WTC11 (cell line): ENCODE measurements at regions not wholly inside any gene's neighbourhood (a gene's known extent, or its start where the extent isn't known, plus 50 kb on each side); places are given as distances from the start of the nearest gene placed in this dataset.

Experiments
- ATAC-seq: fragments of 200-7000 bp; cut with Tn5 transposase; 2 replicates; pipeline ENCODE4 v1.10.0; 2021; ENCODE audit warnings: mild to moderate bottlenecking, moderate library complexity
- CTCF ChIA-PET: fragments of 300-600 bp; sonication (Branson Sonifier 250); formaldehyde crosslinking; loops from one replicate; lab custom pipeline; 2021; ENCODE audit warnings: antibody characterized with exemption; lab: Charles Lee
- POLR2A ChIA-PET: fragments of 350-600 bp; sonication (Branson Sonifier 250); formaldehyde crosslinking; loops from one replicate; lab custom pipeline; 2021; ENCODE audit warnings: antibody characterized with exemption; lab: Charles Lee
- DNase-seq: peaks from one replicate; pipeline ENCODE4 v3.0.0; 2021; ENCODE audit warnings: low spot score
- H3K27ac Mint-ChIP-seq: 2 replicates; pipeline ENCODE4 v1.8.0; 2021; ENCODE audit warnings: mixed read lengths
- H3K27me3 Mint-ChIP-seq: 2 replicates; pipeline ENCODE4 v1.8.0; 2021; ENCODE audit warnings: low read depth, mild to moderate bottlenecking, moderate library complexity, mixed read lengths
- H3K36me3 Mint-ChIP-seq: 2 replicates; pipeline ENCODE4 v1.8.0; 2021; ENCODE audit warnings: mixed read lengths
- H3K4me1 Mint-ChIP-seq: 2 replicates; pipeline ENCODE4 v1.8.0; 2022; ENCODE audit warnings: mixed read lengths
- H3K4me3 Mint-ChIP-seq: 2 replicates; pipeline ENCODE4 v1.8.0; 2021; ENCODE audit warnings: mild to moderate bottlenecking, moderate library complexity, mixed read lengths
- H3K9me3 Mint-ChIP-seq: 2 replicates; pipeline ENCODE4 v1.8.0; 2021; ENCODE audit warnings: mixed read lengths
- EMX1 ChIP-seq: fragments of 250-450 bp; sonication (Bioruptor Pico); IDR thresholded peaks from 2 replicates; pipeline ENCODE4 v1.8.0; 2021; ENCODE audit warnings: mild to moderate bottlenecking
- GTF2I ChIP-seq: fragments of 250-450 bp; sonication (Bioruptor Pico); conservative IDR thresholded peaks from 2 replicates; pipeline ENCODE4 v1.4.0; 2021; ENCODE audit warnings: mild to moderate bottlenecking
- MYBL2 ChIP-seq: sonication (generic); formaldehyde crosslinking; IDR thresholded peaks from 2 replicates; pipeline ENCODE4 v1.8.1; 2023; ENCODE audit warnings: mild to moderate bottlenecking, moderate library complexity, missing genetic modification reagents
- SMAD3 ChIP-seq: sonication (generic); formaldehyde crosslinking; IDR thresholded peaks from 2 replicates; pipeline ENCODE4 v1.8.0; 2022; ENCODE audit warnings: missing genetic modification reagents, mild to moderate bottlenecking, borderline replicate concordance
- TEAD1 ChIP-seq: sonication (generic); formaldehyde crosslinking; IDR thresholded peaks from 2 replicates; pipeline ENCODE4 v1.8.0; 2022; ENCODE audit warnings: mild to moderate bottlenecking, missing genetic modification reagents
- TF ChIP-seq, protein P1 (sequence below): sonication (generic); formaldehyde crosslinking; IDR thresholded peaks from 2 replicates; pipeline ENCODE4 v1.8.1; 2022; ENCODE audit warnings: low read depth, mild to moderate bottlenecking, moderate library complexity, missing genetic modification reagents, borderline replicate concordance
- TF ChIP-seq, protein P2 (sequence below): sonication (generic); formaldehyde crosslinking; IDR thresholded peaks from 2 replicates; pipeline ENCODE4 v1.8.1; 2022; ENCODE audit warnings: mild to moderate bottlenecking, moderate library complexity, missing genetic modification reagents
- TF ChIP-seq, protein P3 (sequence below): fragments of 250-450 bp; sonication (Bioruptor Pico); IDR thresholded peaks from 2 replicates; pipeline ENCODE4 v1.8.0; 2021; ENCODE audit warnings: mild to moderate bottlenecking
- TF ChIP-seq, protein P4 (sequence below): sonication (generic); formaldehyde crosslinking; conservative IDR thresholded peaks from 2 replicates; pipeline ENCODE4 v1.8.1; 2022; ENCODE audit warnings: mild to moderate bottlenecking, missing genetic modification reagents
- TF ChIP-seq, protein P5 (sequence below): sonication (generic); formaldehyde crosslinking; IDR thresholded peaks from 2 replicates; pipeline ENCODE4 v1.8.1; 2023; ENCODE audit warnings: mild to moderate bottlenecking, missing genetic modification reagents
- TF ChIP-seq, protein P6 (sequence below): sonication (generic); formaldehyde crosslinking; IDR thresholded peaks from 2 replicates; pipeline ENCODE4 v1.8.0; 2023; ENCODE audit warnings: missing genetic modification reagents
- TF ChIP-seq, protein P7 (sequence below): fragments of 250-450 bp; sonication (Bioruptor Pico); conservative IDR thresholded peaks from 2 replicates; pipeline ENCODE4 v1.9.0; 2021; ENCODE audit warnings: mild to moderate bottlenecking
- TF ChIP-seq, protein P8 (sequence below): sonication (generic); formaldehyde crosslinking; IDR thresholded peaks from 2 replicates; pipeline ENCODE4 v1.8.0; 2022; ENCODE audit warnings: missing genetic modification reagents
- TF ChIP-seq, protein P9 (sequence below): sonication (generic); formaldehyde crosslinking; IDR thresholded peaks from 2 replicates; pipeline ENCODE4 v1.8.1; 2022; ENCODE audit warnings: missing genetic modification reagents, borderline replicate concordance

DNA sequence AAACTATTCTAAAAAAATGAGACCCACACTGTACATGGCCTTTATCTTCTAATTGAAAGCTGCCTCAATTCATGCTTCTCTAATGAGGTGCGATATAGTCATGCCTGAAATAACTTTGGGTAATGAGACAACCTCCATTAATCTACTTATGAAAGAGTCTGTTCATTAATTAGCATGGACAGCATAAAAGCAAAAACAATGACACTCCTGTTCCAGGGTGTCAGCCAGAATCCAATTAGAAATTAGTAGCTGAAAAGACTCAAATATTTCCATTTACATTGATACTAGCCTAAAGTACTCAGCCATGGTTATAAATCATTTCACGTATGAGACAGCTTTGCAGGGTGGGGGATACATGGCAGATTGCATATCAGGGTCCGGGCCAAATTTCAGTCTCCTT lies 288.7 kb downstream of the AKAIN1 start:
- no peaks in the 10 kb centered on the region for H3K36me3 Mint-ChIP-seq
- DNase-seq (no peak), ATAC-seq (no peak)
- no peak overlapping the region for H3K4me3 Mint-ChIP-seq
- peaks cover 13% of the 10 kb centered on the region for H3K4me1 Mint-ChIP-seq
- H3K27me3 Mint-ChIP-seq = no peaks in the 10 kb centered on the region
- H3K9me3 Mint-ChIP-seq = no peaks in the 10 kb centered on the region
- no peak for TF ChIP-seq EMX1 (CRISPR knock-in tag)
- TF ChIP-seq, protein P1, sequence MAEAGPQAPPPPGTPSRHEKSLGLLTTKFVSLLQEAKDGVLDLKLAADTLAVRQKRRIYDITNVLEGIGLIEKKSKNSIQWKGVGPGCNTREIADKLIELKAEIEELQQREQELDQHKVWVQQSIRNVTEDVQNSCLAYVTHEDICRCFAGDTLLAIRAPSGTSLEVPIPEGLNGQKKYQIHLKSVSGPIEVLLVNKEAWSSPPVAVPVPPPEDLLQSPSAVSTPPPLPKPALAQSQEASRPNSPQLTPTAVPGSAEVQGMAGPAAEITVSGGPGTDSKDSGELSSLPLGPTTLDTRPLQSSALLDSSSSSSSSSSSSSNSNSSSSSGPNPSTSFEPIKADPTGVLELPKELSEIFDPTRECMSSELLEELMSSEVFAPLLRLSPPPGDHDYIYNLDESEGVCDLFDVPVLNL = no peak
- TF ChIP-seq TEAD1 (CRISPR knock-in tag) = no peak
- no peak for TF ChIP-seq MYBL2 (CRISPR knock-in tag)
- TF ChIP-seq, protein P2, sequence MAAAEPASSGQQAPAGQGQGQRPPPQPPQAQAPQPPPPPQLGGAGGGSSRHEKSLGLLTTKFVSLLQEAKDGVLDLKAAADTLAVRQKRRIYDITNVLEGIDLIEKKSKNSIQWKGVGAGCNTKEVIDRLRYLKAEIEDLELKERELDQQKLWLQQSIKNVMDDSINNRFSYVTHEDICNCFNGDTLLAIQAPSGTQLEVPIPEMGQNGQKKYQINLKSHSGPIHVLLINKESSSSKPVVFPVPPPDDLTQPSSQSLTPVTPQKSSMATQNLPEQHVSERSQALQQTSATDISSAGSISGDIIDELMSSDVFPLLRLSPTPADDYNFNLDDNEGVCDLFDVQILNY (CRISPR knock-in tag) = no peak
- TF ChIP-seq, protein P3, sequence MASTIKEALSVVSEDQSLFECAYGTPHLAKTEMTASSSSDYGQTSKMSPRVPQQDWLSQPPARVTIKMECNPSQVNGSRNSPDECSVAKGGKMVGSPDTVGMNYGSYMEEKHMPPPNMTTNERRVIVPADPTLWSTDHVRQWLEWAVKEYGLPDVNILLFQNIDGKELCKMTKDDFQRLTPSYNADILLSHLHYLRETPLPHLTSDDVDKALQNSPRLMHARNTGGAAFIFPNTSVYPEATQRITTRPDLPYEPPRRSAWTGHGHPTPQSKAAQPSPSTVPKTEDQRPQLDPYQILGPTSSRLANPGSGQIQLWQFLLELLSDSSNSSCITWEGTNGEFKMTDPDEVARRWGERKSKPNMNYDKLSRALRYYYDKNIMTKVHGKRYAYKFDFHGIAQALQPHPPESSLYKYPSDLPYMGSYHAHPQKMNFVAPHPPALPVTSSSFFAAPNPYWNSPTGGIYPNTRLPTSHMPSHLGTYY (CRISPR knock-in tag) = no peak
- TF ChIP-seq, protein P4, sequence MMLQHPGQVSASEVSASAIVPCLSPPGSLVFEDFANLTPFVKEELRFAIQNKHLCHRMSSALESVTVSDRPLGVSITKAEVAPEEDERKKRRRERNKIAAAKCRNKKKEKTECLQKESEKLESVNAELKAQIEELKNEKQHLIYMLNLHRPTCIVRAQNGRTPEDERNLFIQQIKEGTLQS (CRISPR knock-in tag) = no peak
- TF ChIP-seq, protein P5, sequence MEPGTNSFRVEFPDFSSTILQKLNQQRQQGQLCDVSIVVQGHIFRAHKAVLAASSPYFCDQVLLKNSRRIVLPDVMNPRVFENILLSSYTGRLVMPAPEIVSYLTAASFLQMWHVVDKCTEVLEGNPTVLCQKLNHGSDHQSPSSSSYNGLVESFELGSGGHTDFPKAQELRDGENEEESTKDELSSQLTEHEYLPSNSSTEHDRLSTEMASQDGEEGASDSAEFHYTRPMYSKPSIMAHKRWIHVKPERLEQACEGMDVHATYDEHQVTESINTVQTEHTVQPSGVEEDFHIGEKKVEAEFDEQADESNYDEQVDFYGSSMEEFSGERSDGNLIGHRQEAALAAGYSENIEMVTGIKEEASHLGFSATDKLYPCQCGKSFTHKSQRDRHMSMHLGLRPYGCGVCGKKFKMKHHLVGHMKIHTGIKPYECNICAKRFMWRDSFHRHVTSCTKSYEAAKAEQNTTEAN (CRISPR knock-in tag) = no peak
- TF ChIP-seq, protein P6, sequence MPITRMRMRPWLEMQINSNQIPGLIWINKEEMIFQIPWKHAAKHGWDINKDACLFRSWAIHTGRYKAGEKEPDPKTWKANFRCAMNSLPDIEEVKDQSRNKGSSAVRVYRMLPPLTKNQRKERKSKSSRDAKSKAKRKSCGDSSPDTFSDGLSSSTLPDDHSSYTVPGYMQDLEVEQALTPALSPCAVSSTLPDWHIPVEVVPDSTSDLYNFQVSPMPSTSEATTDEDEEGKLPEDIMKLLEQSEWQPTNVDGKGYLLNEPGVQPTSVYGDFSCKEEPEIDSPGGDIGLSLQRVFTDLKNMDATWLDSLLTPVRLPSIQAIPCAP (CRISPR knock-in tag) = no peak
- TF ChIP-seq, protein P7, sequence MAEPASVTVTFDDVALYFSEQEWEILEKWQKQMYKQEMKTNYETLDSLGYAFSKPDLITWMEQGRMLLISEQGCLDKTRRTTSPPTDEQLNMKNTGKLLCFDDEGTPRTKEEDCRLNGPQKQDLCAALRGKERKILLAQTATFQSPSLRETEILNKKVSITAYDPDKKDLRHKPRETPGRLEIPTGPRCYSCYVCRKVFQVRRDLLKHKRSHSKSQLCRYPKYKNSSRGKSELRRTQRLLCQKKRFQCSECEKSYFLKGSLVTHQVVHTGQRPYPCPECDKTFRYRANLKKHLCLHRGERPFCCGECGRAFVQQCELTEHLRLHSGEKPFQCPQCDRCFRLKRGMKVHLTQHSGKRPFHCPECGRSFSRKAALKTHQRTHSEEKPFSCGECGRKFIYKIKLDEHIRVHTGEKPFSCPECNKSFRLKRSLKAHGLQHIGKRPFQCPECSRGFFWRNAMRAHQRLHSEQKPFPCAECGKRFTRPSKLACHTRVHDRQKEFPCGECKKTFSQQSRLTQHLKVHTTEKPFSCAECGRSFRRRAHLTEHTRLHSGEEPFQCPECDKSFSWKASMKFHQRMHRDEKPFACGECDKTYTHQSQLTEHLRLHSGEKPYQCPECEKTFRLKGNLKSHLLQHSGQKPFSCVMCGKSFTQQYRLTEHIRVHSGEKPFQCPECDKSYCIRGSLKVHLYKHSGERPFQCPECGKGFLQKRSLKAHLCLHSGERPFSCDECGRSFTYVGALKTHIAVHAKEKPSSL (CRISPR knock-in tag) = no peak
- TF ChIP-seq, protein P8, sequence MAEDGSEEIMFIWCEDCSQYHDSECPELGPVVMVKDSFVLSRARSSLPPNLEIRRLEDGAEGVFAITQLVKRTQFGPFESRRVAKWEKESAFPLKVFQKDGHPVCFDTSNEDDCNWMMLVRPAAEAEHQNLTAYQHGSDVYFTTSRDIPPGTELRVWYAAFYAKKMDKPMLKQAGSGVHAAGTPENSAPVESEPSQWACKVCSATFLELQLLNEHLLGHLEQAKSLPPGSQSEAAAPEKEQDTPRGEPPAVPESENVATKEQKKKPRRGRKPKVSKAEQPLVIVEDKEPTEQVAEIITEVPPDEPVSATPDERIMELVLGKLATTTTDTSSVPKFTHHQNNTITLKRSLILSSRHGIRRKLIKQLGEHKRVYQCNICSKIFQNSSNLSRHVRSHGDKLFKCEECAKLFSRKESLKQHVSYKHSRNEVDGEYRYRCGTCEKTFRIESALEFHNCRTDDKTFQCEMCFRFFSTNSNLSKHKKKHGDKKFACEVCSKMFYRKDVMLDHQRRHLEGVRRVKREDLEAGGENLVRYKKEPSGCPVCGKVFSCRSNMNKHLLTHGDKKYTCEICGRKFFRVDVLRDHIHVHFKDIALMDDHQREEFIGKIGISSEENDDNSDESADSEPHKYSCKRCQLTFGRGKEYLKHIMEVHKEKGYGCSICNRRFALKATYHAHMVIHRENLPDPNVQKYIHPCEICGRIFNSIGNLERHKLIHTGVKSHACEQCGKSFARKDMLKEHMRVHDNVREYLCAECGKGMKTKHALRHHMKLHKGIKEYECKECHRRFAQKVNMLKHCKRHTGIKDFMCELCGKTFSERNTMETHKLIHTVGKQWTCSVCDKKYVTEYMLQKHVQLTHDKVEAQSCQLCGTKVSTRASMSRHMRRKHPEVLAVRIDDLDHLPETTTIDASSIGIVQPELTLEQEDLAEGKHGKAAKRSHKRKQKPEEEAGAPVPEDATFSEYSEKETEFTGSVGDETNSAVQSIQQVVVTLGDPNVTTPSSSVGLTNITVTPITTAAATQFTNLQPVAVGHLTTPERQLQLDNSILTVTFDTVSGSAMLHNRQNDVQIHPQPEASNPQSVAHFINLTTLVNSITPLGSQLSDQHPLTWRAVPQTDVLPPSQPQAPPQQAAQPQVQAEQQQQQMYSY (CRISPR knock-in tag) = no peak
- no peak for TF ChIP-seq SMAD3 (CRISPR knock-in tag)
- ChIA-PET CTCF (no interaction called here), POLR2A (interaction anchor here (0.6 kb wide), 1 partner anchor 128 kb away, joined by 5 read pairs; no protein-coding TSS in a partner anchor)
- no peak overlapping the region for H3K27ac Mint-ChIP-seq

DNA sequence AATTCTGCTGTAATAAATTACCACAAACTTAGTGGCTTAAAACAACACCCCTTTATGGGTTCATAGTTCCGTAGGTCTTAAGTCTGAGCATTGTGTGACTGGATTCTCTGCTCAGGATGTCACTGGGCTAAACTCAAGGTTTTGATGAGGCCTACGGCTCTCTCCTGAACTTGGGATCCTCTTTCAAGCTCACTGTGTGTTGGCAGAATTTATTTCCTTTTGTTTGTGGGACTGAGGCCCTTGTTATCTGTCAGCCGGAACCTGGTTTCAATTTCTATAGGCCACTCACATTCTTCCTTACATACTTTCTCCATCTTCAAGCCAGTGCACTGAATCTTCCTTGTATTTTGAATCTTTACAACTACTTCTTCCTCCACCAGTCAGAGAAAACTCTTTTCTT lies 290.2 kb downstream of the AKAIN1 start:
- Mint-ChIP-seq H3K9me3 (no peaks in the 10 kb centered on the region), H3K27ac (no peak overlapping the region), H3K27me3 (peaks cover 3% of the 10 kb centered on the region; the same call in 1 of the 2 replicates), H3K4me1 (peaks cover 13% of the 10 kb centered on the region), H3K4me3 (no peak overlapping the region), H3K36me3 (no peaks in the 10 kb centered on the region)
- no peak for DNase-seq
- ATAC-seq = no peak; the same call in 1 of the 2 replicates
- ChIA-PET POLR2A (no interaction called here), CTCF (interaction anchor here (0.8 kb wide), 1 partner anchor 152 kb away, joined by 3 read pairs; no protein-coding TSS in a partner anchor)
- TF ChIP-seq, protein P2 (CRISPR knock-in tag) = no peak
- TF ChIP-seq, protein P9, sequence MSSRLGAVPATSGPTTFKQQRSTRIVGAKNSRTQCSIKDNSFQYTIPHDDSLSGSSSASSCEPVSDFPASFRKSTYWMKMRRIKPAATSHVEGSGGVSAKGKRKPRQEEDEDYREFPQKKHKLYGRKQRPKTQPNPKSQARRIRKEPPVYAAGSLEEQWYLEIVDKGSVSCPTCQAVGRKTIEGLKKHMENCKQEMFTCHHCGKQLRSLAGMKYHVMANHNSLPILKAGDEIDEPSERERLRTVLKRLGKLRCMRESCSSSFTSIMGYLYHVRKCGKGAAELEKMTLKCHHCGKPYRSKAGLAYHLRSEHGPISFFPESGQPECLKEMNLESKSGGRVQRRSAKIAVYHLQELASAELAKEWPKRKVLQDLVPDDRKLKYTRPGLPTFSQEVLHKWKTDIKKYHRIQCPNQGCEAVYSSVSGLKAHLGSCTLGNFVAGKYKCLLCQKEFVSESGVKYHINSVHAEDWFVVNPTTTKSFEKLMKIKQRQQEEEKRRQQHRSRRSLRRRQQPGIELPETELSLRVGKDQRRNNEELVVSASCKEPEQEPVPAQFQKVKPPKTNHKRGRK = no peak
- TF ChIP-seq, protein P7 (CRISPR knock-in tag) = no peak
- no peak for TF ChIP-seq GTF2I (CRISPR knock-in tag)
